Choroid plexus epithelial cell (primary cell): ENCODE measurements at regions not wholly inside any gene's neighbourhood (a gene's known extent, or its start where the extent isn't known, plus 50 kb on each side); places are given as distances from the start of the nearest gene placed in this dataset.
"Not testable (repeated sequence)": the region's sequence is repeated elsewhere in the genome, so short reads cannot be mapped to it uniquely, and the experiment has no call there.

Experiments used
- DNase-seq: peaks from one replicate; pipeline ENCODE4 v3.0.0-alpha.2; 2010; ENCODE audit warnings: low read depth
- H3K4me3 ChIP-seq: 2 replicates; pipeline ENCODE4 v1.5.1; 2011; ENCODE audit warnings: low read depth, mild to moderate bottlenecking, control low read depth, low read length, moderate library complexity
- CTCF ChIP-seq: conservative IDR thresholded peaks from 2 replicates; pipeline ENCODE4 v1.5.1; 2011; ENCODE audit warnings: low read depth, mild to moderate bottlenecking, control low read depth, inconsistent platforms, low read length, moderate library complexity

- not testable (repeated sequence) for H3K4me3 ChIP-seq, DNase-seq
These were observed 94.3 kb downstream of the KCNJ12 start for GRCh38 chr17:21470422-21470821.

DNA sequence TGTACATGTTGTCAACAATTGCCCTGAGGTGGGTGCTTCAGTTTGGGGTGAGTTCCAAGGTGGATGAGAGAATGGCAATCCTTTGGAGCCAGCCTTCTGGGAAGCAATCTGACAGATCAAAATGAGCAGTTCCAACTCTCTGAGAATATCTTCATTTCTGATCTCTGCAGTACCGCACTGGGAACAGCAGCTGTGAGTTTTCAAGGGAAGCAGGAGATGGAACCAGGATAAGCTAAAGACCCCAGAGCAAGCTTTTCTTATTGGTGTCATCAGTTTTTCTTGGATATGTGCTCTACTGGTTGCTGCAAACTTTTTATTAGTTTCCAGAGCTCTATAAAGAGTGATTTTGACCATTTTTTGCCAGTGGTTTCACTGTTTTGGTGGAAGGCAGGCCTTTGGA is 94.7 kb downstream of the KCNJ12 start:
- TF ChIP-seq CTCF = no peak
- no peak overlapping the region for H3K4me3 ChIP-seq
- DNase-seq = no peak

- H3K4me3 ChIP-seq = no peak overlapping the region
- no peak for TF ChIP-seq CTCF
- no peak for DNase-seq
These were observed 98.7 kb downstream of the KCNJ12 start for GRCh38 chr17:21474815-21475214.

- H3K4me3 ChIP-seq = no peak overlapping the region
- TF ChIP-seq CTCF = no peak
These were observed 99.4 kb downstream of the KCNJ12 start for GRCh38 chr17:21475571-21475970.

DNA sequence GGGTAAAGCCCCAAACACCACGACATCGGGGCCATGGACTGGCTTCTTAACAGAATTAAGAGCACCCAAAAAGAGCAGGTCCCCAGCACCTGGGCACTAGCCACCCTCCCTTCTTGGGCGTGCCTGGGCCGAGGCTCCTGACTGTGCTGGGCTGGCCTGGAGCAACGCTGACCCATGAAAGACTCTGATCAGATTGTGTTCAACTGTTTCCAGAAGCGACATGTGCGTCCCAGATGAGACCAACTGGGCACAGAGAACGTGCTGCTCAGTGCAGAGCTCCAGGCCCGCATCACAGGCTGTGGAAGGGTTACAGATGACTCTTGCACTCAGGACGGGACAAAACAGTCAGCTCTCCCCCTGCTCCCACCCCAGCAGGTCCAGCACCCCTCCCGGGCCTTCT is 100.7 kb downstream of the KCNJ12 start:
- no peak overlapping the region for H3K4me3 ChIP-seq
- no peak for TF ChIP-seq CTCF
- no peak for DNase-seq

More at GRCh38 chr17:21475571-21475970, 99.4 kb downstream of the KCNJ12 start:
- no peak for DNase-seq

DNA sequence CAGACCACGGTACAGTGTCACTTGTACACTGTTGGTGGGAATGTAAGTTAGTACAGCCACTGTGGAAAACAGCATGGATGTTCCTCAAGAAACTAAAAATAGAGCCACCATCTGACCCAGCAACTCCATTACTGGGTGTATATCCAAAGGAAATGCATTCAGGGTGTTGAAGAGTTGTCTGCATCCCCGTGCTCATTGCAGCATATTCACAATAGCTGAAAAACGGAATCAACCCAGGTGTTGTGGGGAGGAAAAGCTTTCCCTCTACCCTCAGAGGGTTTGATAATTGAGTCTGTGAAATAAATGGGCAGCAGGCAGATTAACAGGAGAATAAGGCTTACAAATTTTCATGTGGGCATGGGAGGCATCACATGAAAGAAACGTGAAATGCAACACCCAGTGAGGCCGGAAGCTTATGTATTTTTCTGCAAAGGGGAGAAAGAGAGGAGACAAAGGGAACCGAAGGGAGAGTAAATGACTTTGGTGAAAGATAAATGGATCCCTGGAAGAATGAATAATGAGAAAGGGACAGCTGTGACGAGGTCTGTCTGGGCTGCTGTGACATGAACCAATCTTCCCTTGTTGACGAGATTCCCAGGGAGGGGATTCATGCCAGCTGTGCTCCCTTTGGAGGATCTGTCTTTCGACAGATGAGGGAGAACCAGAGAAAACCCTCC is 106.2 kb downstream of the KCNJ12 start:
- TF ChIP-seq CTCF = no peak
- no peak overlapping the region for H3K4me3 ChIP-seq
- no peak for DNase-seq

- DNase-seq, H3K4me3 ChIP-seq: not testable (repeated sequence)
These were observed 111.9 kb downstream of the KCNJ12 start for GRCh38 chr17:21488043-21488442.

GRCh38 chr17:21493993-21494392 is 117.8 kb downstream of the KCNJ12 start:
- DNase-seq = no peak
- no peak overlapping the region for H3K4me3 ChIP-seq
- no peak for TF ChIP-seq CTCF
